Tongue (tissue), 1 donor: ENCODE measurements at regions not wholly inside any gene's neighbourhood (a gene's known extent, or its start where the extent isn't known, plus 50 kb on each side); places are given as distances from the start of the nearest gene placed in this dataset.
"Not testable (repeated sequence)": the region's sequence is repeated elsewhere in the genome, so short reads cannot be mapped to it uniquely, and the experiment has no call there.

Experiments used
- DNase-seq: peaks from one replicate; pipeline ENCODE4 v3.0.0-alpha.2; 2015

GRCh38 chr6:113719545-113719944 lies 137.6 kb upstream of the MARCKS start:
- DNase-seq = no peak

GRCh38 chr6:113723182-113723581 lies 134.0 kb upstream of the MARCKS start:
- DNase-seq = peak; percentile 71

GRCh38 chr6:113724927-113725326 lies 132.2 kb upstream of the MARCKS start:
- DNase-seq = not testable (repeated sequence)

GRCh38 chr6:113731541-113731940 lies 125.6 kb upstream of the MARCKS start:
- peak; percentile 24 for DNase-seq

- peak; percentile 98 for DNase-seq
Observed at GRCh38 chr6:113732384-113732966, 124.7 kb upstream of the MARCKS start.

- DNase-seq = peak; percentile 68
Observed at GRCh38 chr6:113733381-113733780, 123.8 kb upstream of the MARCKS start.

GRCh38 chr6:113734982-113735381 lies 122.2 kb upstream of the MARCKS start:
- DNase-seq = peak; percentile 17

- DNase-seq = peak; percentile 31
Observed at GRCh38 chr6:113735491-113735890, 121.7 kb upstream of the MARCKS start.

- no peak for DNase-seq
Observed at GRCh38 chr6:113736978-113737377, 120.2 kb upstream of the MARCKS start.

- DNase-seq = no peak
Observed at GRCh38 chr6:113739041-113739655, 118.0 kb upstream of the MARCKS start.

- no peak for DNase-seq
Observed at GRCh38 chr6:113741651-113742050, 115.5 kb upstream of the MARCKS start.

- no peak for DNase-seq
Observed at GRCh38 chr6:113742342-113742741, 114.8 kb upstream of the MARCKS start.

GRCh38 chr6:113744861-113745260 lies 112.3 kb upstream of the MARCKS start:
- DNase-seq = peak; percentile 20

- no peak for DNase-seq
Observed at GRCh38 chr6:113750151-113750855, 106.8 kb upstream of the MARCKS start.

- no peak for DNase-seq
Observed at GRCh38 chr6:113754291-113754690, 102.9 kb upstream of the MARCKS start.

GRCh38 chr6:113755449-113756289 lies 101.5 kb upstream of the MARCKS start:
- no peak for DNase-seq

GRCh38 chr6:113756290-113756665 lies 100.9 kb upstream of the MARCKS start:
- no peak for DNase-seq

- no peak for DNase-seq
Observed at GRCh38 chr6:113758214-113758613, 98.9 kb upstream of the MARCKS start.

GRCh38 chr6:113758826-113759574 lies 98.1 kb upstream of the MARCKS start:
- no peak for DNase-seq

GRCh38 chr6:113762641-113763040 lies 94.5 kb upstream of the MARCKS start:
- DNase-seq = no peak

GRCh38 chr6:113763311-113763766 lies 93.8 kb upstream of the MARCKS start:
- DNase-seq = no peak

GRCh38 chr6:113763876-113764275 lies 93.3 kb upstream of the MARCKS start:
- no peak for DNase-seq
